WTC11 (cell line): ENCODE measurements at regions not wholly inside any gene's neighbourhood (a gene's known extent, or its start where the extent isn't known, plus 50 kb on each side); places are given as distances from the start of the nearest gene placed in this dataset.

ENCODE experiments used
- MAX ChIP-seq: sonication (generic); formaldehyde crosslinking; IDR thresholded peaks from 2 replicates; pipeline ENCODE4 v1.8.0; 2022; ENCODE audit warnings: mild to moderate bottlenecking, missing genetic modification reagents
- NR2C2 ChIP-seq: sonication (generic); formaldehyde crosslinking; IDR thresholded peaks from 2 replicates; pipeline ENCODE4 v1.8.0; 2022; ENCODE audit warnings: mild to moderate bottlenecking, missing genetic modification reagents
- RORB ChIP-seq: fragments of 250-450 bp; sonication (Bioruptor Pico); IDR thresholded peaks from 2 replicates; pipeline ENCODE4 v1.9.0; 2021; ENCODE audit warnings: mild to moderate bottlenecking
- TF ChIP-seq, protein P1 (sequence below): fragments of 200-600 bp; IDR thresholded peaks from 2 replicates; pipeline ENCODE4 v1.8.0; 2022; ENCODE audit warnings: antibody characterized with exemption

GRCh38 chr9:101912698-101913097 is 174.3 kb upstream of the GRIN3A start:
- TF ChIP-seq RORB (CRISPR knock-in tag) (no peak), NR2C2 (CRISPR knock-in tag) (no peak), MAX (CRISPR knock-in tag) (no peak)
- TF ChIP-seq, protein P1, sequence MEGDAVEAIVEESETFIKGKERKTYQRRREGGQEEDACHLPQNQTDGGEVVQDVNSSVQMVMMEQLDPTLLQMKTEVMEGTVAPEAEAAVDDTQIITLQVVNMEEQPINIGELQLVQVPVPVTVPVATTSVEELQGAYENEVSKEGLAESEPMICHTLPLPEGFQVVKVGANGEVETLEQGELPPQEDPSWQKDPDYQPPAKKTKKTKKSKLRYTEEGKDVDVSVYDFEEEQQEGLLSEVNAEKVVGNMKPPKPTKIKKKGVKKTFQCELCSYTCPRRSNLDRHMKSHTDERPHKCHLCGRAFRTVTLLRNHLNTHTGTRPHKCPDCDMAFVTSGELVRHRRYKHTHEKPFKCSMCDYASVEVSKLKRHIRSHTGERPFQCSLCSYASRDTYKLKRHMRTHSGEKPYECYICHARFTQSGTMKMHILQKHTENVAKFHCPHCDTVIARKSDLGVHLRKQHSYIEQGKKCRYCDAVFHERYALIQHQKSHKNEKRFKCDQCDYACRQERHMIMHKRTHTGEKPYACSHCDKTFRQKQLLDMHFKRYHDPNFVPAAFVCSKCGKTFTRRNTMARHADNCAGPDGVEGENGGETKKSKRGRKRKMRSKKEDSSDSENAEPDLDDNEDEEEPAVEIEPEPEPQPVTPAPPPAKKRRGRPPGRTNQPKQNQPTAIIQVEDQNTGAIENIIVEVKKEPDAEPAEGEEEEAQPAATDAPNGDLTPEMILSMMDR, result no peak
